LNCaP clone FGC (cell line): ENCODE measurements at regions not wholly inside any gene's neighbourhood (a gene's known extent, or its start where the extent isn't known, plus 50 kb on each side); places are given as distances from the start of the nearest gene placed in this dataset.
"Not testable (repeated sequence)": the region's sequence is repeated elsewhere in the genome, so short reads cannot be mapped to it uniquely, and the experiment has no call there.

Experiments
- DNase-seq: peaks from one replicate; pipeline ENCODE4 v3.0.0-alpha.2; 2011; ENCODE audit warnings: low read depth
- H3K4me3 ChIP-seq: 2 replicates; pipeline ENCODE4 v1.5.1; 2011; ENCODE audit warnings: mild to moderate bottlenecking, low read depth, low read length, control low read depth
- CTCF ChIP-seq: IDR thresholded peaks from 2 replicates; pipeline ENCODE4 v1.5.1; 2012; ENCODE audit warnings: mild to moderate bottlenecking; ENCODE audit not compliant: control insufficient read depth, insufficient read depth; ENCODE audit errors: extremely low read depth

- TF ChIP-seq CTCF: no peak
- no peak for DNase-seq
- no peak overlapping the region for H3K4me3 ChIP-seq
Measured at GRCh38 chr7:125833839-125834238, 904.2 kb upstream of the POT1 start.

- no peak for TF ChIP-seq CTCF
- H3K4me3 ChIP-seq: no peak overlapping the region
- DNase-seq: no peak
Measured at GRCh38 chr7:125830743-125831142, 901.1 kb upstream of the POT1 start.

- no peak for DNase-seq
- H3K4me3 ChIP-seq: no peak overlapping the region
- TF ChIP-seq CTCF: no peak
Measured at GRCh38 chr7:125828153-125828700, 898.6 kb upstream of the POT1 start.

GRCh38 chr7:125823538-125823937 lies 893.9 kb upstream of the POT1 start:
- no peak overlapping the region for H3K4me3 ChIP-seq
- TF ChIP-seq CTCF: no peak
- no peak for DNase-seq

GRCh38 chr7:125820495-125820894 lies 890.9 kb upstream of the POT1 start:
- no peak for TF ChIP-seq CTCF
- no peak overlapping the region for H3K4me3 ChIP-seq
- no peak for DNase-seq

GRCh38 chr7:125814100-125814499 lies 884.5 kb upstream of the POT1 start:
- DNase-seq: no peak
- H3K4me3 ChIP-seq: no peak overlapping the region
- no peak for TF ChIP-seq CTCF

- H3K4me3 ChIP-seq, DNase-seq: not testable (repeated sequence)
Measured at GRCh38 chr7:125806491-125806890, 876.9 kb upstream of the POT1 start.
